Neural progenitor cell (in vitro differentiated cells): ENCODE measurements at regions not wholly inside any gene's neighbourhood (a gene's known extent, or its start where the extent isn't known, plus 50 kb on each side); places are given as distances from the start of the nearest gene placed in this dataset.

ENCODE experiments used
- DNase-seq: peaks from one replicate; pipeline ENCODE4 v3.0.0-alpha.2; 2016; ENCODE audit warnings: low spot score
- H2AFZ ChIP-seq: fragments of 200-600 bp; sonication (generic); replicated peaks from 2 replicates; pipeline ENCODE4 v1.6.1; 2016; ENCODE audit warnings: antibody characterized with exemption
- H3F3A ChIP-seq: fragments of 200-600 bp; sonication (generic); 2 replicates; pipeline ENCODE4 v1.6.1; 2016; ENCODE audit warnings: antibody characterized with exemption, low read depth
- H3K27ac ChIP-seq: fragments of 200-600 bp; sonication (generic); 2 replicates; pipeline ENCODE4 v1.5.1; 2016; ENCODE audit warnings: mild to moderate bottlenecking
- H3K27me3 ChIP-seq: fragments of 200-600 bp; sonication (generic); 2 replicates; pipeline ENCODE4 v1.6.1; 2016; ENCODE audit warnings: mild to moderate bottlenecking, moderate library complexity
- H3K36me3 ChIP-seq: fragments of 200-600 bp; sonication (generic); 2 replicates; pipeline ENCODE4 v1.5.1; 2016
- H3K4me1 ChIP-seq: fragments of 200-600 bp; sonication (generic); 2 replicates; pipeline ENCODE4 v1.6.1; 2016; ENCODE audit warnings: mixed run types
- H3K4me2 ChIP-seq: fragments of 200-600 bp; sonication (generic); 2 replicates; pipeline ENCODE4 v1.6.1; 2016
- H3K4me3 ChIP-seq: fragments of 200-600 bp; sonication (generic); 2 replicates; pipeline ENCODE4 v1.5.1; 2016
- H3K79me2 ChIP-seq: fragments of 200-600 bp; sonication (generic); 2 replicates; pipeline ENCODE4 v1.6.1; 2016; ENCODE audit warnings: low read depth
- H3K9ac ChIP-seq: fragments of 200-600 bp; sonication (generic); 2 replicates; pipeline ENCODE4 v1.6.1; 2016
- H3K9me3 ChIP-seq: fragments of 200-600 bp; sonication (generic); 2 replicates; pipeline ENCODE4 v1.5.1; 2016; ENCODE audit warnings: low read depth
- H4K20me1 ChIP-seq: fragments of 200-600 bp; sonication (generic); 2 replicates; pipeline ENCODE4 v1.6.1; 2016; ENCODE audit warnings: low read depth
- H3K27ac Mint-ChIP-seq: 3 replicates; pipeline ENCODE4 v1.8.0; 2021; ENCODE audit warnings: mixed read lengths
- H3K27me3 Mint-ChIP-seq: 2 replicates; pipeline ENCODE4 v1.8.0; 2022; ENCODE audit warnings: low read depth, mild to moderate bottlenecking, inconsistent platforms, moderate library complexity, mixed read lengths; ENCODE audit not compliant: insufficient read depth
- H3K36me3 Mint-ChIP-seq: 3 replicates; pipeline ENCODE4 v1.8.0; 2021; ENCODE audit warnings: mixed read lengths
- H3K4me1 Mint-ChIP-seq: 3 replicates; pipeline ENCODE4 v1.8.0; 2021; ENCODE audit warnings: mixed read lengths
- H3K4me3 Mint-ChIP-seq: 3 replicates; pipeline ENCODE4 v1.8.0; 2021; ENCODE audit warnings: mild to moderate bottlenecking, moderate library complexity, mixed read lengths
- H3K9me3 Mint-ChIP-seq: 3 replicates; pipeline ENCODE4 v1.8.0; 2020; ENCODE audit warnings: mixed read lengths
- EZH2 ChIP-seq: fragments of 200-600 bp; sonication (generic); IDR thresholded peaks from 2 replicates; pipeline ENCODE4 v1.6.1; 2017; ENCODE audit warnings: antibody characterized with exemption, mild to moderate bottlenecking, moderate library complexity
- EZH2phosphoT487 ChIP-seq: fragments of 200-600 bp; sonication (generic); IDR thresholded peaks from 2 replicates; pipeline ENCODE4 v1.6.1; 2017; ENCODE audit warnings: antibody characterized with exemption
- TF ChIP-seq, protein P1 (sequence below): fragments of 200-600 bp; sonication (generic); IDR thresholded peaks from 2 replicates; pipeline ENCODE4 v1.5.1; 2017; ENCODE audit warnings: antibody characterized with exemption, mild to moderate bottlenecking

DNA sequence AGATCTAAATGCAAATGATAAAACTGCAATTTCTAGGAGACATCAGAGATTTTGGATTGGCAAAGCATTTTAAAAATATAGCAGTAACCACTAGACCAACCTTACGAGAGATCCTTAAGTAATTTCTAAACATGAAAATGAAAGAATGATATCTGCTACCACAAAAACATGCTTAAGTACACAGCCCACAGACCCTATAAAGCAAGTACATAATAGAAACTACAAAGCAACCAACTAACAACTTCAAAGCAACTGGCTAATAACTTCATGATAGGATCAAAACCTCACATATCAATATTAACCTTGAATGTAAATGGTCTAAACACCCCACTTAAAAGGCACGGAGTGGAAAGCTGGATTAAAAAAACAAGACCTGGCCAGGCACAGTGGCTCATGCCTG is 209.9 kb upstream of the SOX14 start:
- H3K9ac ChIP-seq = no peak overlapping the region
- DNase-seq = no peak
- H3K36me3 ChIP-seq = no peaks in the 10 kb centered on the region
- H3K27ac ChIP-seq = no peak overlapping the region
- H3K4me1 ChIP-seq = peaks cover 4% of the 10 kb centered on the region
- H3K79me2 ChIP-seq = no peaks in the 10 kb centered on the region
- Mint-ChIP-seq H3K27me3 (peaks cover 2% of the 10 kb centered on the region), H3K4me1 (peaks cover 3% of the 10 kb centered on the region), H3K4me3 (no peak overlapping the region), H3K36me3 (no peaks in the 10 kb centered on the region), H3K27ac (no peak overlapping the region), H3K9me3 (no peaks in the 10 kb centered on the region)
- no peaks in the 10 kb centered on the region for H3F3A ChIP-seq
- no peak overlapping the region for H3K4me3 ChIP-seq
- H3K27me3 ChIP-seq = no peaks in the 10 kb centered on the region
- H4K20me1 ChIP-seq = no peaks in the 10 kb centered on the region
- no peak overlapping the region for H3K4me2 ChIP-seq
- TF ChIP-seq, protein P1, sequence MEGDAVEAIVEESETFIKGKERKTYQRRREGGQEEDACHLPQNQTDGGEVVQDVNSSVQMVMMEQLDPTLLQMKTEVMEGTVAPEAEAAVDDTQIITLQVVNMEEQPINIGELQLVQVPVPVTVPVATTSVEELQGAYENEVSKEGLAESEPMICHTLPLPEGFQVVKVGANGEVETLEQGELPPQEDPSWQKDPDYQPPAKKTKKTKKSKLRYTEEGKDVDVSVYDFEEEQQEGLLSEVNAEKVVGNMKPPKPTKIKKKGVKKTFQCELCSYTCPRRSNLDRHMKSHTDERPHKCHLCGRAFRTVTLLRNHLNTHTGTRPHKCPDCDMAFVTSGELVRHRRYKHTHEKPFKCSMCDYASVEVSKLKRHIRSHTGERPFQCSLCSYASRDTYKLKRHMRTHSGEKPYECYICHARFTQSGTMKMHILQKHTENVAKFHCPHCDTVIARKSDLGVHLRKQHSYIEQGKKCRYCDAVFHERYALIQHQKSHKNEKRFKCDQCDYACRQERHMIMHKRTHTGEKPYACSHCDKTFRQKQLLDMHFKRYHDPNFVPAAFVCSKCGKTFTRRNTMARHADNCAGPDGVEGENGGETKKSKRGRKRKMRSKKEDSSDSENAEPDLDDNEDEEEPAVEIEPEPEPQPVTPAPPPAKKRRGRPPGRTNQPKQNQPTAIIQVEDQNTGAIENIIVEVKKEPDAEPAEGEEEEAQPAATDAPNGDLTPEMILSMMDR = no peak
- no peak for TF ChIP-seq EZH2
- no peak for TF ChIP-seq EZH2phosphoT487
- no peak overlapping the region for H2AFZ ChIP-seq
- no peaks in the 10 kb centered on the region for H3K9me3 ChIP-seq

- Histone ChIP-seq H3K27me3 (no peaks in the 10 kb centered on the region), H3K9me3 (no peaks in the 10 kb centered on the region), H3K4me2 (no peak overlapping the region), H3F3A (no peaks in the 10 kb centered on the region), H4K20me1 (no peaks in the 10 kb centered on the region), H3K4me3 (no peak overlapping the region), H2AFZ (no peak overlapping the region), H3K9ac (no peak overlapping the region), H3K79me2 (no peaks in the 10 kb centered on the region), H3K4me1 (peaks cover 11% of the 10 kb centered on the region), H3K36me3 (no peaks in the 10 kb centered on the region), H3K27ac (no peak overlapping the region)
- H3K9me3 Mint-ChIP-seq = no peaks in the 10 kb centered on the region
- no peak overlapping the region for H3K4me3 Mint-ChIP-seq
- H3K36me3 Mint-ChIP-seq = no peaks in the 10 kb centered on the region
- no peak overlapping the region for H3K27ac Mint-ChIP-seq
- H3K4me1 Mint-ChIP-seq = no peaks in the 10 kb centered on the region
- DNase-seq = no peak
- H3K27me3 Mint-ChIP-seq = no peaks in the 10 kb centered on the region
- TF ChIP-seq, protein P1 = no peak
- TF ChIP-seq EZH2phosphoT487 (no peak), EZH2 (no peak)
Measured at GRCh38 chr3:137568880-137569279, 195.2 kb upstream of the SOX14 start.

- peaks cover 11% of the 10 kb centered on the region for H3K4me1 ChIP-seq
- H3K4me1 Mint-ChIP-seq = no peaks in the 10 kb centered on the region
- H3K36me3 Mint-ChIP-seq = no peaks in the 10 kb centered on the region
- no peak overlapping the region for H3K4me3 Mint-ChIP-seq
- H4K20me1 ChIP-seq = no peaks in the 10 kb centered on the region
- no peaks in the 10 kb centered on the region for H3K27me3 Mint-ChIP-seq
- H3K4me3 ChIP-seq = no peak overlapping the region
- no peak overlapping the region for H3K27ac Mint-ChIP-seq
- no peak for DNase-seq
- H3K9me3 ChIP-seq = no peaks in the 10 kb centered on the region
- no peaks in the 10 kb centered on the region for H3K79me2 ChIP-seq
- H3K9me3 Mint-ChIP-seq = peaks cover 2% of the 10 kb centered on the region
- H2AFZ ChIP-seq = peak overlapping the region; percentile 57
- H3K27me3 ChIP-seq = no peaks in the 10 kb centered on the region
- H3K4me2 ChIP-seq = no peak overlapping the region
- no peaks in the 10 kb centered on the region for H3F3A ChIP-seq
- H3K36me3 ChIP-seq = no peaks in the 10 kb centered on the region
- TF ChIP-seq, protein P1 = no peak
- TF ChIP-seq EZH2 (no peak), EZH2phosphoT487 (no peak)
- no peak overlapping the region for H3K9ac ChIP-seq
- no peak overlapping the region for H3K27ac ChIP-seq
Measured at GRCh38 chr3:137572931-137573330, 191.2 kb upstream of the SOX14 start.
